ENCODE measurements at regions not wholly inside any gene's neighbourhood (a gene's known extent, or its start where the extent isn't known, plus 50 kb on each side); places are given as distances from the start of the nearest gene placed in this dataset.
A peak's percentile ranks its signal among the peaks of the same experiment; 100 is the strongest.
"Not testable (repeated sequence)": the region's sequence is repeated elsewhere in the genome, so short reads cannot be mapped to it uniquely, and the experiment has no call there.

DNA sequence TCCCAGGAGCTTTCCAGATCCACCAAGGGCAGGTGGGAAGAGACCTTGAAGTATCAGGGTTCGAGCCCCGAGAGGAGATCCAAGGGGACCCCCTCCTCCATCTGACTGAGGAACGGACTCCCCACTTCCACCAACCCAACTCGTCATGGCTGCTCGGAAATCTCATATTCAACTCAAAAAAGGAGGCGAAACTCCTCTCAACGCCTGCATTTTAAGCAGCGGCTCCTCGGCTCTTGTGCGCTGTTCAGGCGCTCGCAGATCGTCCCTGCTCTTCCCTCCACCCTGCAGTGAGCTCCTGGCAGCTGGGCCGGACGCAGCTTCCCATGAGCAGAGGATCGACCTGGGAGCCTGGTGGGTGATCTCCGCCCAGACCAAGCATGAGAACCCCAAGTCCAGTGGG is 341.9 kb downstream of the ADGRD1 start:
- intact Hi-C loops (cut with micrococcal nuclease); H3K9me3 Mint-ChIP-seq; H3K27me3 Mint-ChIP-seq; H3K27ac Mint-ChIP-seq; H3K36me3 Mint-ChIP-seq (ENCODE audit: low read depth); H3K4me1 Mint-ChIP-seq; H3K4me3 Mint-ChIP-seq; DNase-seq: not testable (repeated sequence)

DNA sequence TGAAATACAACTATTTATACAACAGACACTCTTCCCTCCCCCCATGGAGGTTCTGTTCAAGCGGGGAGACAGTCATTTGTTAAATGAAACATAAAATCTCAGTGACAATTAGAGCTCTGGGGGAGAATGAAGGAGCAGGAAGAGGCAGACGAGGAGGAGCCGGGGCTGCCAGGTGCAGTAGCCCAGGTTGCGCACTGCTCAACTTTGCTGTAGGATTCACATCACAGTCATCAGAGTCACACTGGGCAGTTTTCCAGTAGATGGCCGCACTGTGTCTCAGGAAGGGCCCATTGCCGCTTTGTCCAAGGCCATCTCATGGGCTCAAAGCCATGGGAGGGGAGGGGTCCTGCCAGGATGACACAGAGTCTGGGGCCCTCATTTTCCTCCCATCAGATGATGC is 342.4 kb downstream of the ADGRD1 start:
- H3K36me3 Mint-ChIP-seq (ENCODE audit: low read depth); H3K4me3 Mint-ChIP-seq; intact Hi-C loops (cut with micrococcal nuclease); H3K9me3 Mint-ChIP-seq; H3K27me3 Mint-ChIP-seq; H3K27ac Mint-ChIP-seq; H3K4me1 Mint-ChIP-seq: not testable (repeated sequence)
- DNase-seq, result peak; percentile 41

DNA sequence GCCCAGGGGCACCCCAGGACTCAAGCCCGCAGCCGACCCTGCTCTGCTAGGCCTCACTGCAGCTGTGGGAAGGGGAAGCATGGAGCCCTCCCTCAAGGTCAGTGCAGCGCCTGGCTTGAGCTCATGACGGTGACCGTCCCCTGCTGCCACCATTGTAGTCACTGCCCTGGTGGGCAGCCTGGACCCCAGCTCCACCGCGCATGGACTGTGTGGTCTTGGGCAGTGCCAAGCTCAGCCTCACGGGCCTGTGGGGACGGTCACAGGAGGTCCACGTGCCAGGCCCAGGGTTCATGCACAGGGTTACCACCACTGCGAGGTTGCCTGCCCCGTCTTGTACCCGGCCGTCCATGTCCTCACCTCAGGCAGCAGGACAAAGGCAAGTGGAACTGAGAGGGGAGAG is 342.9 kb downstream of the ADGRD1 start:
- H3K27ac Mint-ChIP-seq; H3K9me3 Mint-ChIP-seq; H3K27me3 Mint-ChIP-seq; intact Hi-C loops (cut with micrococcal nuclease); H3K36me3 Mint-ChIP-seq (ENCODE audit: low read depth); H3K4me3 Mint-ChIP-seq; H3K4me1 Mint-ChIP-seq: not testable (repeated sequence)
- peak; percentile 46 for DNase-seq

DNA sequence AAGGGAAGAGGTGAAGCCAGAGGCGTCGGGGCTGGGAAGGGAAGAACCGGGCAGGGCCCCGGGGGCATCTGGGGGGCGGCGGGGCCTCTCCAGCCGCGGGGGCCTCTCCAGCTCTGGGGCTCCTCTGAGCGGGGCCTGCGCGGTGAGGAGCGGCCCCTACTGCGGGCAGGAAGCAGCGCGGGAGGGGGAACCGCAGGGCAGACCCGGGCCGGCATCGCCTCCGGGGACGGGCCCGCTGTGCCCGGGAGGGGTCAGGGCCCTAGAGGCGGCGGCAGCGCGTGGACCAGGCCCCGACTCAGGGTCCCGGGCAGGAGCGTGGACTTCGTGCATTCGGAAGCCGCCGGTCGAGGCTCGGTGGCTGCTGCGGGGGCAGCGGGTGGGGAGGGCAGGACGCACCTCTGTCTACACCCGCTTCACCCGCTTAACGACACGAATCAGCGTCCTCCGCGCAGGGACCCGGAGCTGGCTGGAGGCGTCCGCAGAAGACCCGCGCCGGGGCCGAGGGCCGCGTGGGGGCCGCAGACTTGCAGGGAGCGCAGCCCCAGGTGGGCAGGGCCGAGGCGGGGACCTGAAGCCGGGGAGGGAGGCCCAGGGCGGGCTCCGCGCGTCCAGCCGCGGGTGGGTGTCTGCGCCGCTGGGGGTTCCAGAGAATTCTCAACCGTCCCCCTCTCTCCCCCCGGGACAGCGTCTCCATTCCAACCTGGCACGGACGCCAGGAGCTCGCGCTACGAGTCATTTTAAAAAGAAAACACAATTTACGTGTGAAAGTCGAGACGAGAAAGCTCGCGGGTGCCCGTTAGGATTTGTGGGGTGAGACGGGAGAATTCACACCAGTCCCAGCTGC is 345.0 kb downstream of the ADGRD1 start:
- H3K36me3 Mint-ChIP-seq (ENCODE audit: low read depth); intact Hi-C loops (cut with micrococcal nuclease): not testable (repeated sequence)

DNA sequence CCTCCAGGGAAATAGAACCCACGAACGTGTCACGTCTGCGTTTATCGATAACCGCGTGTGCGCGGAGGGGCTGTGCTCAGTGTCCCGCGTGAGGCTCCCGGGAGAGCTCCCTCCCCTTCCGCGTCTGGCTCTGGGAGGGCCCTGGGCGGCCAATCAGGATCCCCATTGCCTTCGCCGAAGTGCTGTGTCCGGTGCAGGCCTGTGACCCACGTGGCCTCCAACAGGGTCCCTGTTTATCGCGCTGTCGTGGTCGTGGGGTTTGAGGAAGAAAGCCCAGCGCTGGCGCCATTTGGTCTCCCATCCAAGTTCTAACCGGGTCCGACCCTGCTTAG is 345.6 kb downstream of the ADGRD1 start:
- H3K4me3 Mint-ChIP-seq; H3K27ac Mint-ChIP-seq; H3K4me1 Mint-ChIP-seq; intact Hi-C loops (cut with micrococcal nuclease); H3K36me3 Mint-ChIP-seq (ENCODE audit: low read depth); DNase-seq; H3K9me3 Mint-ChIP-seq; H3K27me3 Mint-ChIP-seq: not testable (repeated sequence)

More for the DNA sequence above, 345.0 kb downstream of the ADGRD1 start:
- not testable (repeated sequence) for H3K4me1 Mint-ChIP-seq, H3K9me3 Mint-ChIP-seq, H3K4me3 Mint-ChIP-seq, H3K27ac Mint-ChIP-seq, H3K27me3 Mint-ChIP-seq
- peak; percentile 17 for DNase-seq

DNA sequence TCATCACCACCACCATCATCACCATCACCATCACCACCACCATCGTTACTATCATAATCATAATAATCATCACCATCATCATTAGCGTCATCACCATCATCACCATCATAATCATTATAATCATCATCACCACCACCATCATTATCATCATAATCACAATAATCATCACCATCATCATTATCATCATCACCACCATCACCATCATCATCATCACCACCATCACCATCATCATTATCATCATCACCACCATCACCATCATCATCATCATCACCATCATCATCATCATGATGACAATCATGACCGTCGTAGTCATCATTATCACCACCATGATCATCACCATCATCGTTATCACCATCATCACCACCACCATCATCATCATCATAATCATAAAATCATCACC is 349.9 kb downstream of the ADGRD1 start:
- H3K4me1 Mint-ChIP-seq; DNase-seq; H3K4me3 Mint-ChIP-seq; H3K9me3 Mint-ChIP-seq; intact Hi-C loops (cut with micrococcal nuclease); H3K27me3 Mint-ChIP-seq; H3K36me3 Mint-ChIP-seq (ENCODE audit: low read depth); H3K27ac Mint-ChIP-seq: not testable (repeated sequence)

DNA sequence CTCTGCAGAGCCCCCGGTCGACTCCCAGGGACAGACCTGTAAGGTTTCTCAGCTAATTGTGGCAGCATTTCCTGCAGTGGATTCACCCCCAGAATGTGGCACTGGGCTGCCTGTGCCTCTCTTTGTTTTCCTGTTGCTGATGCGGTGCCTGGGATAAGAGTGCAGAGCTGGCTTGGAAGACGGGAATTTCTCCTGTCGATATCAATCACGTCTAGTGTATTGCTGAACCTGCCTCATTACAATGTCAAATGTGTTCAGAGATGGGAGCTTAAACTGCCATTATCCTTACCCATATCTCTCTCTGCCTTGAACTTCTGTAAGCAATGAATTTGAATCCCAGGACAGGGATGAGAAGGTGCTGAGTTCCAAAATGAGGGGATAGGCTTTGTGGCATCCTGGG is 350.9 kb downstream of the ADGRD1 start:
- H3K4me1 Mint-ChIP-seq; H3K36me3 Mint-ChIP-seq (ENCODE audit: low read depth); intact Hi-C loops (cut with micrococcal nuclease); H3K4me3 Mint-ChIP-seq; H3K27ac Mint-ChIP-seq; DNase-seq; H3K9me3 Mint-ChIP-seq; H3K27me3 Mint-ChIP-seq: not testable (repeated sequence)

DNA sequence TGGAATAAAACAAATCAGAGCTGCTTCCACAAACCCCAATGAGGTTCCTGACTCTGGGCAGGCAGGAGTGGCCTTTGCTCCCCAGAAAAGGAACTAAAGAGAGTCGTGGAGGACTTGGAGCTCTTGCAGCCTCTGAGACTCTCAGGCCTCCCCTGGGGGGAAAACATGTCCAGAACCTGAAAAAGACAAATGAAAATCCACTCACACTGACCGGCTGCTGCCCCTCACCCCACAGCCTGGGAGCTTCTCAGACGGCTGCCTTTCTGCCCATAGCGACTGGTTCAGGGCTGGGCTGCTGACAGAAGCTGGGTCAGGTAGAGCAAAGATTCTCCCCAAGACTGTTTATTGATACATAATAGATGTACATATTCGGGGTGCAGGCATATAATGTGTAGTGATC is 356.0 kb downstream of the ADGRD1 start:
- H3K4me1 Mint-ChIP-seq, result peaks cover 3% of the 10 kb centered on the region
- no peak overlapping the region for H3K4me3 Mint-ChIP-seq
- H3K36me3 Mint-ChIP-seq (ENCODE audit: low read depth), result no peaks in the 10 kb centered on the region
- intact Hi-C loops (cut with micrococcal nuclease), result no loop called here
- H3K9me3 Mint-ChIP-seq, result no peaks in the 10 kb centered on the region
- no peaks in the 10 kb centered on the region for H3K27me3 Mint-ChIP-seq
- no peak overlapping the region for H3K27ac Mint-ChIP-seq
- peak; percentile 39 for DNase-seq

DNA sequence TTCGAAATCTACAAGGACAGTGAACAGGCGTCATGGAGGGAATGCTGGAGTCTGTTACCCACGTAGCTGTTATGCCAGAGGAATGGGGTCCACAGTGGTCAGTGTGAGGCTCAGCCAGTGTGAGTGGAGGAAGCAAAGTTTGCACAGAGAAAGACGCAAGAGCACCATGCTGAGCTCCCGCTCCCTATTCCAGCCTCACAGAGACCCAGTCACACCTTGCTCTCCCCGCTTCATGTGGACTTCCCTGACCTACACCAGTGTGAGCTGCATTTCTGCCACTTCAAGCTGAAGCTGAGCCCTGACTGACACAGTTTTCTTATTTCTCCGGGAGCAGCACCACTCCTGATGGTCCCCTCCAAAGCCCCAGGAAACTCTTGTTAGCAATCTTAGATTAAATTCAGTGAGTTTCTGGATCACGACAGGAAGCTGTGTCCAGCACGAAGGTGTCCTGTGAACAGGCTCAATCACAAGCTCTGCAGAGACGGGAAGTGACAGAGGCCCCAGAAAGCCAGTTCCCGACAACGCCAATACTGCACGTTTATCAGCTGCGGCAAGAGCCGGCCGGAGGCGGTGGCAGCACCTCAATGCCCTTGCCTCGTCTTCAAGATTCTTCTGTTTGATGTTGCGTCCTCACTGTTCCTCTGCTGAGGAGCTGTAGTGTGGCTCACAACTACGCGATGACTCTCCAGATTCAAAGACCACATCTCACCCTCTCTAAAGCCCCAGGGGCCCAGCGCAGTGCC is 356.7 kb downstream of the ADGRD1 start:
- H3K4me1 Mint-ChIP-seq; H3K27ac Mint-ChIP-seq; H3K4me3 Mint-ChIP-seq; H3K9me3 Mint-ChIP-seq; intact Hi-C loops (cut with micrococcal nuclease); H3K27me3 Mint-ChIP-seq; H3K36me3 Mint-ChIP-seq (ENCODE audit: low read depth): not testable (repeated sequence)
- peak; percentile 37 for DNase-seq

DNA sequence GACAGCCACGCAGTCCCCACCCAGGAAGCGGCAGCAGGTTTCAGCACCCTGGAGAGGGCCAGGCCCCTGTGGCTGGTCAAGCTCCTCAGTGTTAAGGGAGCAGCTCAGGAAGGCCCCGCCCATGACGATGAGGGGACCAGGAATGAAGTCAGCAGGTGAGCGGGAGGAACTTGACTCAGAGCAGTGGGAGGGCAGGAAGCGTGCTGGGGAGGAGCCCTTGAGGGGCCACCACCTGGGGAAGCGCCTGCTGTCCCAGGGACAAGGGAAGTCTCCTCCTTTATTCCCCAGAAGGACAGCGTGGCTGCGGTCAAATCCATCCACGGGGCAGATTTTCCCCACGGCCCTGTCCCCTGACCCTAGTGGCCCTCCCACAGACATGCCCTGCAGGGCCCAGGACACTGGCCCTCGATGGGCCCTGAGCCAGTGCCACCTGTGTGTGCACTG is 357.6 kb downstream of the ADGRD1 start:
- H3K9me3 Mint-ChIP-seq; H3K4me3 Mint-ChIP-seq; H3K27me3 Mint-ChIP-seq; H3K4me1 Mint-ChIP-seq; intact Hi-C loops (cut with micrococcal nuclease); H3K36me3 Mint-ChIP-seq (ENCODE audit: low read depth); H3K27ac Mint-ChIP-seq: not testable (repeated sequence)
- peak; percentile 53 for DNase-seq

DNA sequence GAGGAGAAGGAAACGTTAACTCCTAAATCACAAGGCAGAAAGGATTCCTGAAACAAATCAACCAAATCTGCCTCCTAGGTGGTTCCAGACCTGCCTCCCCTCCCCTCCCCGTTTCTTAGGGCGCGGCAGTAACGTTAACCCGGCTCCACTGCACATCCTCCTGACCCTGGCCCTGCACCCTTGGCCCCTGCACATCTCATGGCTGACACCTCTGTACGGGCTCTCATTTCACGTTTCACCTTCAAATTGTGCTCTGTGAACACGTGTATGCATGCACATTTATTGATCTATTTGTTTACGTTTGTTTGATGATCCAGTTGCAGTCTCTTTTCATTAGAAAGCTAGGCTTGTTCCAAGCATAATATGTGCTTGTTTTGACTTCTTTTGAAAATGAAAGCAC is 358.1 kb downstream of the ADGRD1 start:
- Mint-ChIP-seq H3K4me1 (peaks cover 3% of the 10 kb centered on the region), H3K9me3 (no peaks in the 10 kb centered on the region), H3K36me3 (ENCODE audit: low read depth) (no peaks in the 10 kb centered on the region), H3K4me3 (no peak overlapping the region), H3K27ac (no peak overlapping the region), H3K27me3 (no peaks in the 10 kb centered on the region)
- peak; percentile 30 for DNase-seq
- intact Hi-C loops (cut with micrococcal nuclease), result no loop called here

DNA sequence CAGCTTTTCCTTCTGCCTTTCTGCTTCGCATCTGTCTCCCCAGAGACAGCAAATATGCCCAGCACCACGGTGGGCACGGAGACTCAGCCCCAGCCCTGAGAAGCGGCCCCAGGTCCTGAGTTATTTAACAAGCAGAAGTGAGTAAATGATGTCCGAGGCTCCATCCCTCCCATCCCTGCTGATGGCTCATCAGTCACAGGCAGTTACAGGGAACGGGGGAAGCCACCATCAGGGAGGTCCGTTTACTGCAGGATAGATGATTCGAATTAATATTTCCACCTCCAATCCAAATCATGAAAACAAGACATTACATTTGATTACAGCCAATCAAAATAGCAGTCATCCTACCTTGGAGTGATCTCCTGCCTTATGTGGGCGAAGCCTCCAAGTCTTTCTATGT is 358.7 kb downstream of the ADGRD1 start:
- intact Hi-C loops (cut with micrococcal nuclease), result not testable (repeated sequence)
- peak; percentile 30 for DNase-seq

DNA sequence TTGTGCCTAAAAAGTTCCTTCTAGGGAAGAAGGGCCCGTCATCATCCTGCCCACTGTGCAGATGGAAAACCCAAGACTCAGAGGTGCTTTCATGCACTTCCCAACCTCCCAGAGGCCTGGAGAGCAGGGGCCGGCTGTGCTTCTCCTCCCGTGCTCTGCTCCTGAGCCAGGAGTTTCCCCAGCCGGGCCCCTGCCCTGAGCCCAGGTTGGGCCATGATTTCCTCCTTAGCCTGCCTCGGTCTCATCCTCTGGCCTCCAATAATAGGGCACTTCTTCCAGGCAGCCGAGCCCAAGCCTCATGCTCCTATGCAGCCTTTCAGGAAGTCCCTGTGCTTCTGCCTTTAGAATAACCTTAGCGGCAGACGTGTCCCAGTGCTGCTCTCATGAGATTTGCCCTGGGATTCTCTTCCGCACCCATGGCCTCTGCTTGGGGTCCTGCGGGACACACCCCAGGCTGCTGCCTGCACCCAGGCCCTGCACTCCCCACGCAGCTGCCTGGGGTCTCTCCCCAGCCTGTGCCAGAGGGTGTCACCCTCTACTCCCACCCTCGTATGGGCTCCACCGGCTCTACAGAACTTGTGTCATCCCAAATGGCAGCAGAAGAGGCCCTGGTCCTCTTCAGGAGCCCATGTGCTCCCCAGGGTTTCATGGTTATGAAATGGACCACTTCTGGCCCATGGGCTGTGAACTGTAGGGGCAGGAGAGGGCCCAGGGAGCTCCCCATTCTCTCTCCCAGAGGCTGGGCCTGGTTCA is 359.3 kb downstream of the ADGRD1 start:
- Mint-ChIP-seq H3K36me3 (ENCODE audit: low read depth) (no peaks in the 10 kb centered on the region), H3K27ac (no peak overlapping the region), H3K27me3 (no peaks in the 10 kb centered on the region), H3K4me3 (no peak overlapping the region), H3K4me1 (peaks cover 3% of the 10 kb centered on the region), H3K9me3 (peaks cover 3% of the 10 kb centered on the region)
- no peak for DNase-seq
- intact Hi-C loops (cut with micrococcal nuclease), result no loop called here

More for the DNA sequence above, 358.7 kb downstream of the ADGRD1 start:
- not testable (repeated sequence) for H3K27ac Mint-ChIP-seq; H3K4me1 Mint-ChIP-seq; H3K9me3 Mint-ChIP-seq; H3K4me3 Mint-ChIP-seq; H3K36me3 Mint-ChIP-seq (ENCODE audit: low read depth); H3K27me3 Mint-ChIP-seq

DNA sequence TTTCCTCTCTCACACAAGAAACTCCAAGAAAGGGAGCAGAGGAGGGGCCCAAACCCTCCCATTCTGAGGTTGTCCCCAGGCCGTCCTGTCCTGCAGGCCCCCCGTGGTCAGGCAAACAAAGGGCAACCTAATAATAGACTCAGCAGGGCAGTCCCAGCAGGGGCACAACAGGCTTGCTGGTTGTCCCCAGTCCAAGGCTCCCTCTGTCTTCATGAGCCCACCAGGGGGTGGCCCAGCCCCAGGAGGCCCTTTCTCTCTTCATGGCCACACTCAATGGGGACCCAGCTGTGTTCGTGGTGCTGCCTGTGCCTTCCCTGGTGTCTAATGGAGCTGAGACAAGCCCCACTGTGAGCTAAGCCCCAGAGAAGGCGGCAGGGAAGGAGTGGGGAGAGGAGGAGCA is 359.9 kb downstream of the ADGRD1 start:
- no peak overlapping the region for H3K4me3 Mint-ChIP-seq
- intact Hi-C loops (cut with micrococcal nuclease), result no loop called here
- H3K27ac Mint-ChIP-seq, result no peak overlapping the region
- DNase-seq, result no peak
- H3K9me3 Mint-ChIP-seq, result peaks cover 5% of the 10 kb centered on the region
- H3K36me3 Mint-ChIP-seq (ENCODE audit: low read depth), result no peaks in the 10 kb centered on the region
- peaks cover 3% of the 10 kb centered on the region for H3K4me1 Mint-ChIP-seq
- H3K27me3 Mint-ChIP-seq, result no peaks in the 10 kb centered on the region
